ENCODE measurements at regions not wholly inside any gene's neighbourhood (a gene's known extent, or its start where the extent isn't known, plus 50 kb on each side); places are given as distances from the start of the nearest gene placed in this dataset.
"Not testable (repeated sequence)": the region's sequence is repeated elsewhere in the genome, so short reads cannot be mapped to it uniquely, and the experiment has no call there.

DNA sequence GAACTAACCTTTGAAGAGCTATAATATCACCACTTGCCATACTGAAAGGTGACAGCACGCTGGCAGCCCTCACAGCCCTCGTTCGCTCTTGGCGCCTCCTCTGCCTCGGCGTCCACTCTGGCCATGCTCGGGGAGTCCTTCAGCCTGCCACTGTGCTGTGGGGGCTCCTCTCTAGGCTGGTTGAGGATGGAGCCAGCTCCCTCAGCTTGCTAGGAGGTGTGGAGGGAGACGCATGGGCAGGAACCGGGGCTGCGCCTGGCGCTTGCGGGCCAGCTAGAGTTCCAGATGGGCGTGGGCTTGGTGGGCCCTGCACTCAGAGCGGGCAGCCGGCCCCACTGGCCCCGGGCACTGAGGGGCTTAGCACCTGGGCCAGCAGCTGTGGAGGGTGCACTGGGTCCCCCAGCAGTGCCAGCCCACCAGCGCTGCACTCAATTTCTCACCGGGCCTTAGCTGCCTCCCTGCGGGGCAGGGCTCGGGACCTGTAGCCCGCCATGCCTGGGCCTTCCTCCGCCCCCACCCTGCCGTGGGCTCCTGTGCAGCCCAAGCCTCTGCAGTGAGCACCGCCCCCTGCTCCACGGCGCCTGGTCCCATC lies 329.7 kb downstream of the LMBRD1 start:
- no peak for DNase-seq

DNA sequence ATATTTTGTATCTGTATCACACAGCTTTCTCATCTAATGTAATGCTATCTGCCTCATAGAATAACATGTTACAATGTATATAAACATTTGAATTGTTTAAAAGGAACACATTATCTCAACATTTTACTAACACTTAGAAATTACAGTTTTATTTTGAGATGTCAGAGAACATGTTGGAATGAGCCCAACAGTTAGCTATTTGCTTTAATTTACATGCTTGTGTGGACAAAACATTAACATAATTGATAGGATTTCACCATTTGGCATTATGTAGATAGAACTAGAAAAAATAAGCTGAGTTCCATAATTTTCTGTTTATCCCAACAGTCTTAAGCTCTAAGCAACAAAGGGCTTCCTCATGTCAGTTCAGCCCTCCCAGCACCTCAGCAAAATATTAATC lies 330.9 kb downstream of the LMBRD1 start:
- no peak for DNase-seq

DNA sequence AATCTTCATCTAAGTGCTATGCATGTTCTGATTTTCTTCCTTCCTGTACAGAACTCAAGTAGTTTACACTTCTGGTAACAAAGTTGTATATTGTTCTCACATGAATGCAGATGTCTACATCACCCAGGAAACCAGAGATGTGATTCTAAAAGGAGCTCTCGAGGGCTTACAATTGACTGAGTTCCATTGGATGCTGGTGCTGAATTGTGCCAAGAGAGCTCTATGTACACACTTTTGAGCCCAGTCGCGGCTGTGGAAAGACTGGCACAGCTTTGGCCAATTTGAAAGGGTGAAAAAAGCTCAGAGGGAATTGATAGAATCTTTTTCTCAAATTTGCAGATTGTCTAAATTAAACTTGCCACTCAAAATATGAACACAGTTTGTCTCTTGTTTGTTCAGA lies 340.7 kb downstream of the LMBRD1 start:
- DNase-seq: no peak

DNA sequence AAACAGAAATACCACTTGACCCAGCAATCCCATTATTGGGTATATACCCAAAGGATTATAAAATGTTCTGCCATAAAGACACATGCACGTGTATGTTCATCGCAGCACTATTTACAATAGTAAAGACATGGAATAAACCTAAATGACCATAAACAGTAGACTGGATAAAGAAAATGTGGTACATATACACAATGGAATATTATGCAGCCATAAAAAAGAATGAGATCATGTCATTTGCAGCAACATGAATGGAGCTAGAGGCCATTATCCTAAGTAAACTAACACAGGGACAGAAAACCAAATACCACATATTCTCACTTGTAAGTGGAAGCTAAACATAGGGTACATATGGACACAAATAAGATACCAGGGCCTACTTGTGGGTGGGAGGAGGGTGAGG lies 342.2 kb downstream of the LMBRD1 start:
- not testable (repeated sequence) for DNase-seq

DNA sequence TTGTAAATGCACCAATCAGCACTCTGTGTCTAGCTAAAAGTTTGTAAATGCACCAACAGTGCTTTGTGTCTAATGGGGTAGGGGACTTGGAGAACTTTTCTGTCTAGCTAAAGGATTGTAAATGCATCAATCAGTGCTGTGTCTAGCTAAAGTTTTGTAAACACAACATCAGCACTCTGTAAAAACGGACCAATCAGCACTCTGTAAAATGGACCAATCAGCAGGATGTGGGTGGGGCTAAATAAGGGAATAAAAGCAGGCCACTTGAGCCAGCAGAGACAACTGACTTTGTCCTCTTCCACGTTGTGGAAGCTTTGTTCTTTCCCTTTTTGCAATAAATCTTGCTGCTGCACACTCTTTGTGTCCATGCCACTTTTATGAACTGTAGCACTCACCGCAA lies 346.3 kb downstream of the LMBRD1 start:
- DNase-seq: not testable (repeated sequence)

DNA sequence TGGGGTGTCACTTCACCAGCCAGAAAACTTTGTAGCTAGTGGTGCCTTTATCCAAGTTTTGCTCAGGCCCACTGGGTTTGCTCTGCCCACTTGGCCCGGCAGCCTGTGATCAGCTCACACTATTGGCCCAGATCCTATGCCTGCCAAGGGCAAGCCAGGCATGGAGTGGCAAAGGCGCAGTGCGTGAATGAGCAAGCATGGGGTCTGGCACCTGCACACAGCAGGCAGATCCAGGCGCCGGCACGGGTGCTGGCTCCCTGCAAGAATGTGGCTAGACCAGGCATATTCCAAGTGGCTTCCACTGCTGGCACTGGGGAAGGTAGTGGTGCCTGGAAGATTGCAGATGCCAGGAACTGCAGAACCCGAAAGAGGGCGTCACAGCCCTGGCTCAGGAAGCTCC lies 346.9 kb downstream of the LMBRD1 start:
- DNase-seq: no peak
